HG02885 (cell line): ENCODE measurements at regions not wholly inside any gene's neighbourhood (a gene's known extent, or its start where the extent isn't known, plus 50 kb on each side); places are given as distances from the start of the nearest gene placed in this dataset.
"Not testable (repeated sequence)": the region's sequence is repeated elsewhere in the genome, so short reads cannot be mapped to it uniquely, and the experiment has no call there.

Experiments used
- ATAC-seq: cut with Tn5 transposase; IDR thresholded peaks from one replicate; pipeline ENCODE4 v1.9.1; 2021; ENCODE audit warnings: mild to moderate bottlenecking; ENCODE audit not compliant: unreplicated experiment, poor library complexity

DNA sequence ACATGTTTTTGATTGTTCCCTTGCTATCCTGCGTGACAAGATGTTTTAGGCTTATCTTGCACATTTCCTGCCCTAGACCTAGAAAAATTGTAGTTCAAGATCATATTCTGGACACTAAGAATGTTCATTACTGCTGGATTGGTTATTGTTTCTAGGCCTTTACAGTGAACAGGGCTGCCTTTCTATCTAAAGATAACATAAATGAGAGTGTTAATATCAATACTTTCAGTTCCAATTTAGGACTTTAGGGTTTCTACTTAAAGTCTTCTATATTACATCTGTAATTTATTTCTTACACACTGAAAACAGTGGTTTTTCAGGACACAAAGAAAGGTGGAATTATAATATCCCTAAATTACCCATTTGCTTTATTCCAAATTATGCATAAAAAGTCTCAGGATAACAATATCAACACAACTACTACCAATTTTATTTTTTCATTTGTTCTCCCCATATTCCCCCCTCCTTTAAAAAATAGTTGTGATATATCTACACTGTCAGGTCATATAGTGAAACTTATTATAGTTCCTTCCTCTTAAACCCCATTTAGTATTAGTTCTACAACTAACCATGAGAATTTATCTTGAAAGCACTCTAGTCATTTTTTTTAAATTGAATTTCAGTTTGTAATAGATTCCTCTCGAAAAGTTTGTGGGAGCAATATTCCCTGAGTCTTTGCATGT, 293.9 kb upstream of the RIOK2 start:
- ATAC-seq: peak; percentile 75

- no peak for ATAC-seq
Observed at GRCh38 chr5:97478483-97478882, 295.4 kb upstream of the RIOK2 start.

DNA sequence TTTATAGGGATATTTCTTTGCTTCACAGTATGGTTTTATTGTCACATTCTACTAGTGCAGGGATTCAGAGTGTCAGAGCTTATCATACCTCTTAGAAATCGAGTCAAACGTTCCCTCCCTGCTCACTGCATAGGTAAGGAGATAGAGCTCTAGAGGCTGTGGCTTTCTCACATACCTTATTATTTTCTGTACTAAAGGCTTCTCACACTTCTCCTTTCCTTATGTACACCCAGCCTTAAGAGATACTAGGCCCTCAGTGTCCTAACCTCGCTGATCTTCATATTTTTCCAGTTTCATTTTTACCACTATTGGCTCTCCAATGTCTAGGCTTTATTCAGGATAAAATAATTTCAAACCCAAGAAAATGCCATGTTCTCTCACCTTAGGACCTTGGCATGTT, 297.3 kb upstream of the RIOK2 start:
- ATAC-seq: peak; percentile 48

DNA sequence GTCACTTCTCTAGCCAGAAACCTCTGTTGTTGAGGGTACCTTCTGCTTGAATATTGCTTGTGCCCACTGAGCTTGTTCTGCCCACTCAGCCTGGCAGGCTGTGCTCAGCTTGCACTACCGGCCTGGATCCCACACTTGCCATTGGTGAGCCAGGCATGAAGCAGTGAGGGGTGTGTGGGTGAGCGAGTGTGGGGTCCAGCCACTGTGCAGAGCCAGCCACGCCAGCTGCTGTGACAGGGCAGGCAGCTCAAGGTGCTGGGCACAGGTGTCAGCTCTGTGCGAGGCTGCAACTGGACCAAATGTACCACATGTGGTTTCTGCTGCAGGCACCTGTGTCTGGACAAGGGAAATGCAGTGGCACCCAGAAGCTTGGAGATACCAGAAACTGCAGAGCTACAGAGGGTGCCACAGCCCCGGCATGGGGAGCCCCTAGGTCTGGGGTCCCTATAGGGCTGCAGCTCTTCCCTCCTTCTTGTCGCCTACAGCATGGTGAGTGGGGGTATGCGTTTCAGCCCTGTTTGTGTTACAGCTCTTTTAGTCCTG, 305.1 kb upstream of the RIOK2 start:
- ATAC-seq: no peak

- ATAC-seq: no peak
Observed at GRCh38 chr5:97489010-97489840, 306.2 kb upstream of the RIOK2 start.

- ATAC-seq: no peak
Observed at GRCh38 chr5:97494465-97494864, 311.4 kb upstream of the RIOK2 start.

DNA sequence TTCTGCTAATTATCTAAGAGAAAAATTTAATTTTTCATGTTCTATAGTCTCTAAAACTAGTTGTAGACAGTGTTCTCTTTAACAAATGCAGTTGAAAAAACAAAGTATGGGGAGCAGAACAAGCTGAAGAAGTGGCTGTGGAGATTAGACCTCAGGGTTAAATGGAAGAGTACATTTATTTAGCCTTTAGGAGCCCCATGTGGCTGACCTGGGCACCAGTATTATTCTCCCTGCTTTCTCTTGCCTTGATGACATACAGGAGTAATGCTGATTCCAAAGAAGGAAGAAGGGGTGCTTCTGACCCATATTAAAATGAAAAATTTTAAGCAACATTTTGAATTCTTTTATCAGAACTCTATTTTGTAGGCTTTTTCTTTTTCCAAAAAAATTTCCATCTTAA, 312.3 kb upstream of the RIOK2 start:
- ATAC-seq: no peak

GRCh38 chr5:97496037-97496436, 313.0 kb upstream of the RIOK2 start:
- ATAC-seq: no peak

DNA sequence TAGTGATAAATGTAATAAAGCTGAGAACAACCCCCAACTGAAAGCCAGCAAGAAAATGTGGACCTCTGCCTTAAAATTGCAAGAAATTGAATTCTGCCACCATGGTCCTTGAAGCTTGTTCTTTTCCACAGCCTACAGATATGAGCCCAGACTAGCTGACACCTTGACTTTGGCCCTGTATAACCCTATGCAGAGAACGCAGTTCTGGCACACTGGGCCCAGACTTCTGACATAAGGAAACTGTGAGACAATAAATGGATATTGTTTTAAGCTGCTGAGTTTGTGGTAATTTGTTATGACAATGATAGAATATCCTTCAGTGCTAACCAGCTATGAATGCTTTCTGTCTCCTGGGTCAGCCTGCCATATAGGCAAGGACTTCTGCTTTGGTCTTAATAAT, 315.6 kb upstream of the RIOK2 start:
- ATAC-seq: no peak

- ATAC-seq: no peak
Observed at GRCh38 chr5:97499605-97500004, 316.6 kb upstream of the RIOK2 start.

DNA sequence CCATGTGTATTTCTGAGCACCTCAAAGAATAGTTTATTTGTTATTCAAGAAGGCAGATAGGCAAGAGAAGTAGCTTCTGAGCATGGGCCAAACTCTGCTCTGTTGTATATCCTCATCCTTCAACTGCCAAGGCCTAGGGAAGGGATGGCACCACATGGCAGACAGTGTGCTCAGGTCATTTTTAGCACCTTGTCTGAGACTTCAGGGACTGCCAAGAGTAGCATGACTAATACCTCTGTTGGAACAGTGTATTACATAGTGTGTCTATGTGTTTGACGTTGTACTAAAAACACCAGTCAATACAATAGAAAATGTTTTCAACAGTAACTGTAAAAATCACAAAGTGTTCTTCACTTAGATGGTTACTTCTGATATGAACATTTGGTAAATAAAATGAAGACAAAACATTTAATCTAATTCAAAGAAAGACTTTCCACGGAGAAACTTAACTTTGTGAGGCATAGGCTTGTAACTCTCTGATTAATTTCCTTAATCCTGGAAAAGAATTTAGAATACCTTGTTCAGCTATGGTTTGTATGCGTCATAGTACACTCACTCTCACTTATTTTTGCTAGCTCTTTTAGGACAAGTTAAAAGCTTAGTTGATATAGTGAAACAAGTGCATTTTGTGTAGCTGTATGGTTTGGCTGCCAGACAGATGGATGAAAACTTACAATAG, 318.4 kb upstream of the RIOK2 start:
- no peak for ATAC-seq

GRCh38 chr5:97501965-97502305, 318.9 kb upstream of the RIOK2 start:
- ATAC-seq: no peak

GRCh38 chr5:97508864-97509263, 325.8 kb upstream of the RIOK2 start:
- ATAC-seq: no peak

DNA sequence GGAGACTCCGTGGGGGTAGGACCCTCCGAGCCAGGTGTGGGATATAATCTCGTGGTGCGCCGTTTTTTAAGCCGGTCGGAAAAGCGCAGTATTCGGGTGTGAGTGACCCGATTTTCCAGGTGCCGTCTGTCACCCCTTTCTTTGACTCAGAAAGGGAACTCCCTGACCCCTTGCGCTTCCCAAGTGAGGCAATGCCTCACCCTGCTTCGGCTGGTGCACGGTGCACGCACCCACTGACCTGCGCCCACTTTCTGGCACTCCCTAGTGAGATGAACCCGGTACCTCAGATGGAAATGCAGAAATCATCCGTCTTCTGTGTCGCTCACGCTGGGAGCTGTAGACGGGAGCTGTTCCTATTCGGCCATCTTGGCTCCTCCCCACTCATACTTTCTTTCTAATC, 336.5 kb upstream of the RIOK2 start:
- not testable (repeated sequence) for ATAC-seq

DNA sequence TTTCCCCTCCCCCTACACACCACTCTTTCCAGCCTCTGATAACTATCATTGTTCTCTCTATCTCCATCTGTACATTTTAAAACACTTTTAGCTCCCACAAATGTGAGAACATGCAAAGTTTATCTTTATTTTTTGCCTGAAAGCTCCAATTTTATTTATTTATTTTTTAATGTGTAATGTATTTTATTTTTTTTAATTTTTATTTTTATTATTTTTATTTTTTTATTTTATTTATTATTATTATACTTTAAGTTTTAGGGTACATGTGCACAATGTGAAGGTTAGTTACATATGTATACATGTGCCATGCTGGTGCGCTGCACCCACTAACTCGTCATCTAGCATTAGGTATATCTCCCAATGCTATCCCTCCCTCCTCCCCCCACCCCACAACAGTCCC, 340.3 kb upstream of the RIOK2 start:
- not testable (repeated sequence) for ATAC-seq

DNA sequence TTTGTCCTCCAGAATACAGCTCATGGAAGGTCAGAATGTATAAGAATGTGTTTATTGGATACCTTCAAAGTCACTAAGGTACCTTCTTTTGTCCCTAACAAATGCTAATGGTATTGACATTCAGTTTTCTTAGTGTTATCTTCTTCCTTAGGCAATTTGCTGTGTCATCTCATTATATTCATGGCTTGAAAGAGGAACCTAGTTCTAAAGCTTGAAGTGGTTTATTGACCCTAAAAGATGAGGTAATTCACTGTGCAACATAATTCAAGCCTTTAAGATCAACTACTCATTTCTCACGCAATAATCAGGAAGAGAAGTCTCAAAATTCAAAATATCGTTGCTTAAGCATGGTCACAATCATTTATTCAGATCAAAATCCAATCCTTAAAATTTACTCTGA, 342.7 kb upstream of the RIOK2 start:
- ATAC-seq: no peak

DNA sequence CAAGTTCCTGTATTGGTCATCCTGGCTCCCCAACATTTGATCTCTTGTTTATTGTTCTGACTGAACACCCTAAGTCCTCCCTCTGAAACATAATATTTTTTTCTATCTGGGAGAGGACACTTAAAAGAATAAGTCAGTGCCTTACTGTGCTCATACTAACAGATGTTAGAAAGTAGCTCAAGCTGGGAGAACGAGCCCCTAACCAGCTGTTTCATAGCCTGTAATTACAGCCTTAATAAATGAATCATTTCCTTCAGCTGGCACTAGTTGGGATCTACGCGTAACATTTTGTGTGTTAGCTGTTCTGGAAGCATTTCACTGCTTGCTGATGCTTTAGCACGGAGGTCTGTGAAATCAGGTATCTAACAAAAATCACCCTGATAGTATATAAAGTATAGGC, 345.9 kb upstream of the RIOK2 start:
- ATAC-seq: no peak

DNA sequence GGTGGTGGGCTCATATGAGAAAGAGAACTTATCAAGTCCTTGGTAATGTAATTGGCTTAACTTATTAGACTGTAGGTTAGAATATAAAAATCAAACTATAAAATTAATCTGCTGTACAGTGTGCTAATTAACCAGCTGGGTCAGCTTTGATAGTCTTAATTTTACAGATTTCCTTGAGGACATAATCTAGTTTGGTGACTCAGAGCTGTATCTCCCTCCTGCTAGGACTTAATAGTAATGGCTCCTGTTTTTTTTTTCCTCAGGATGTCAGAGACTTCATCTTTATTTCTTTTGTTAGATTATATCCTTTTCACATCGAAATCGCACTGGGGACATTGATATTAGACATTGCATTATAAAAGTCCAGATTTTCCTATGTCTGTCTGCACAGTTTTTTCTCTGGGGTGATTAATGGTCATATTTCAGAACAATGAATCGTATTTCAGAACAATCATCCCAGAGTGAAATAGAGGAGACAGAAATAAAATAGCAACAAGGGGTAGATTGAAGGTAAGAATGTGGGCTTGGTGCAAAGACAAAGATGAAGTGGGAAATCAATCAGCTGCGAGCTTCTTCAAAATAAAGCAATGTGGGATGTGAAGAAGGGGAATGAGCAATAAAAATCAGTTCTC, 346.4 kb upstream of the RIOK2 start:
- ATAC-seq: no peak

DNA sequence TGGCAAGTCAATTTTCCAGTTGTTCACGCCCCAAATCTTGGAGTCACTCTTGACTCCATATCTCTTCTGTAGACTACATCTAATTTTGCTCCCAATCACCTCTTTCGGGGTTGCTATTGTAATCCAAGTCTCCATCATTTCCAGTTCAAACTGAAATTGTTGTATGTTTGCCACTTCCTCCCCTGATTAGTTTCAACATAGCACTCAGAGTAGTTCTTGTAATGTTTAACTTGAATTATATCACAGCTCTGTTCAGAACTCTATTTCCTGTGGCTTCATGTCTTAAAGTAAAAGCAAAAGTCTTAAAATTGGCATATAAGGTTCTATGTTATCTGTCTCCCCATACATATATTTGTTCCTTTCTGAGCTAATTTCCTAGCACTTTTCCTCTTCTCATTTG, 348.5 kb upstream of the RIOK2 start:
- ATAC-seq: no peak

- peak; percentile 83 for ATAC-seq
Observed at GRCh38 chr5:97534166-97534565, 351.1 kb upstream of the RIOK2 start.

GRCh38 chr5:97536683-97537082, 353.6 kb upstream of the RIOK2 start:
- ATAC-seq: no peak
